RPMI7951 (cell line): ENCODE measurements at regions not wholly inside any gene's neighbourhood (a gene's known extent, or its start where the extent isn't known, plus 50 kb on each side); places are given as distances from the start of the nearest gene placed in this dataset.
"Not testable (repeated sequence)": the region's sequence is repeated elsewhere in the genome, so short reads cannot be mapped to it uniquely, and the experiment has no call there.

Experiments
- DNase-seq: peaks from one replicate; pipeline ENCODE4 v3.0.0-alpha.2; 2012; ENCODE audit warnings: low read depth

GRCh38 chr13:53101883-53102282, 73.3 kb downstream of the OLFM4 start:
- DNase-seq = no peak

GRCh38 chr13:53104136-53104535, 75.5 kb downstream of the OLFM4 start:
- no peak for DNase-seq

- DNase-seq = no peak
These were observed 76.9 kb downstream of the OLFM4 start for GRCh38 chr13:53105477-53105876.

GRCh38 chr13:53105890-53106289, 77.3 kb downstream of the OLFM4 start:
- no peak for DNase-seq

GRCh38 chr13:53110181-53110580, 81.6 kb downstream of the OLFM4 start:
- DNase-seq = no peak

- no peak for DNase-seq
These were observed 82.0 kb downstream of the OLFM4 start for GRCh38 chr13:53110614-53111013.

- no peak for DNase-seq
These were observed 83.9 kb downstream of the OLFM4 start for GRCh38 chr13:53112522-53112921.

GRCh38 chr13:53117048-53117447, 88.4 kb downstream of the OLFM4 start:
- DNase-seq = not testable (repeated sequence)

GRCh38 chr13:53121131-53121773, 92.6 kb downstream of the OLFM4 start:
- no peak for DNase-seq

- DNase-seq = no peak
These were observed 93.3 kb downstream of the OLFM4 start for GRCh38 chr13:53121919-53122318.

GRCh38 chr13:53123536-53123935, 94.9 kb downstream of the OLFM4 start:
- no peak for DNase-seq

GRCh38 chr13:53124623-53125022, 96.0 kb downstream of the OLFM4 start:
- DNase-seq = no peak

GRCh38 chr13:53126841-53127245, 98.2 kb downstream of the OLFM4 start:
- no peak for DNase-seq

GRCh38 chr13:53127373-53127772, 98.8 kb downstream of the OLFM4 start:
- no peak for DNase-seq

GRCh38 chr13:53129864-53130393, 101.3 kb downstream of the OLFM4 start:
- DNase-seq = no peak

GRCh38 chr13:53131361-53131760, 102.7 kb downstream of the OLFM4 start:
- no peak for DNase-seq

GRCh38 chr13:53135301-53135700, 106.7 kb downstream of the OLFM4 start:
- no peak for DNase-seq

GRCh38 chr13:53136554-53137215, 108.1 kb downstream of the OLFM4 start:
- no peak for DNase-seq

GRCh38 chr13:53137779-53138178, 109.2 kb downstream of the OLFM4 start:
- no peak for DNase-seq

- no peak for DNase-seq
These were observed 109.9 kb downstream of the OLFM4 start for GRCh38 chr13:53138376-53139036.

GRCh38 chr13:53141336-53141735, 112.7 kb downstream of the OLFM4 start:
- DNase-seq = no peak

GRCh38 chr13:53142306-53142705, 113.7 kb downstream of the OLFM4 start:
- no peak for DNase-seq

GRCh38 chr13:53143757-53144339, 115.2 kb downstream of the OLFM4 start:
- no peak for DNase-seq
